H1 (cell line): ENCODE measurements at regions not wholly inside any gene's neighbourhood (a gene's known extent, or its start where the extent isn't known, plus 50 kb on each side); places are given as distances from the start of the nearest gene placed in this dataset.

Experiments
- CTCF ChIA-PET: fragments of 300-600 bp; sonication (Branson Sonifier 250); formaldehyde crosslinking; loops from one replicate; lab custom pipeline; 2021; ENCODE audit not compliant: partially characterized antibody; lab: Charles Lee
- POLR2A ChIA-PET: fragments of 300-600 bp; sonication (Branson Sonifier 250); formaldehyde crosslinking; loops from one replicate; lab custom pipeline; 2021; ENCODE audit warnings: inconsistent platforms; ENCODE audit not compliant: partially characterized antibody; lab: Charles Lee
- DNase-seq, 2 experiments: peaks; one replicate each; pipeline versions ENCODE4 v3.0.0 to v3.0.0-alpha.2; 2010 to 2022; ENCODE audit warnings: low spot score in 2 of 2, low read depth in 1 of 2, mixed read lengths in 1 of 2
- FAIRE-seq: peaks from 2 replicates; lab custom pipeline; 2011; peaks lifted over from hg19 to GRCh38; lab: Jason Lieb, UNC
- H2AFZ ChIP-seq: 2 replicates; pipeline ENCODE4 v1.8.1; 2012; ENCODE audit warnings: low read length, inconsistent platforms
- H2AK5ac ChIP-seq: 2 replicates; pipeline ENCODE4 v1.6.1; 2013; ENCODE audit warnings: low read depth, low read length
- H2BK120ac ChIP-seq: replicated peaks from 2 replicates; pipeline ENCODE3; 2013; ENCODE audit warnings: low read depth, low read length, inconsistent platforms
- H2BK12ac ChIP-seq: 2 replicates; pipeline ENCODE4 v1.6.1; 2013; ENCODE audit warnings: low read depth, low read length
- H2BK15ac ChIP-seq: 2 replicates; pipeline ENCODE4 v1.6.1; 2013; ENCODE audit warnings: low read length
- H2BK20ac ChIP-seq: 2 replicates; pipeline ENCODE4 v1.6.1; 2013; ENCODE audit warnings: low read length
- H2BK5ac ChIP-seq: 2 replicates; pipeline ENCODE4 v1.6.1; 2013; ENCODE audit warnings: low read depth, low read length
- H3K14ac ChIP-seq: 2 replicates; pipeline ENCODE4 v1.6.1; 2013; ENCODE audit warnings: inconsistent platforms; ENCODE audit not compliant: insufficient read length
- H3K18ac ChIP-seq: 2 replicates; pipeline ENCODE4 v1.6.1; 2013; ENCODE audit warnings: low read length; ENCODE audit errors: extremely low read depth
- H3K23ac ChIP-seq: 2 replicates; pipeline ENCODE4 v1.6.1; 2013; ENCODE audit warnings: inconsistent platforms; ENCODE audit not compliant: insufficient read length
- H3K23me2 ChIP-seq: 2 replicates; pipeline ENCODE4 v1.6.1; 2013; ENCODE audit warnings: low read depth, low read length
- H3K27ac ChIP-seq: 2 replicates; pipeline ENCODE4 v1.6.1; 2011; ENCODE audit warnings: low read depth, low read length, inconsistent platforms
- H3K27me3 ChIP-seq, 4 experiments: replicated peaks in 1 of 4; 1 replicate in 1 of 4; 2 replicates in 3 of 4; pipeline versions ENCODE4 v1.6.1 to v1.8.1; 2011 to 2013; ENCODE audit warnings: low read length in 3 of 4, mild to moderate bottlenecking in 3 of 4, inconsistent platforms in 2 of 4, mixed read lengths in 2 of 4, moderate library complexity in 1 of 4; ENCODE audit not compliant: control insufficient read depth in 3 of 4, insufficient read depth in 3 of 4; ENCODE audit errors: extremely low read depth in 1 of 4
- H3K36me3 ChIP-seq, 4 experiments: 2 replicates each; pipeline versions ENCODE4 v1.6.1 to v1.8.1; 2011 to 2013; ENCODE audit warnings: mild to moderate bottlenecking in 4 of 4, low read length in 3 of 4, moderate library complexity in 2 of 4, control low read depth in 1 of 4, inconsistent platforms in 1 of 4; ENCODE audit not compliant: insufficient read depth in 4 of 4, control insufficient read depth in 2 of 4
- H3K4ac ChIP-seq: replicated peaks from 2 replicates; pipeline ENCODE3; 2013; ENCODE audit warnings: low read length, low read depth, mixed read lengths, inconsistent platforms; ENCODE audit not compliant: insufficient read length
- H3K4me1 ChIP-seq, 4 experiments: replicated peaks in 1 of 4; 1 replicate in 1 of 4; 2 replicates in 3 of 4; pipeline versions ENCODE4 v1.6.1 to v1.8.1; 2011 to 2013; ENCODE audit warnings: low read length in 3 of 4, inconsistent platforms in 2 of 4, mixed read lengths in 1 of 4; ENCODE audit not compliant: insufficient read depth in 4 of 4, control insufficient read depth in 3 of 4
- H3K4me2 ChIP-seq, 2 experiments: 2 replicates each; pipeline versions ENCODE4 v1.6.1 to v1.8.1; 2011 to 2013; ENCODE audit warnings: low read depth in 2 of 2, low read length in 2 of 2, control low read depth in 1 of 2, inconsistent platforms in 1 of 2, mild to moderate bottlenecking in 1 of 2; ENCODE audit not compliant: insufficient read depth in 1 of 2
- H3K4me3 ChIP-seq, 4 experiments: fragments of 200-600, 300-600 bp in 1 of 4; sonication (generic), shearing (Covaris generic), sonication (Bioruptor Twin) in 1 of 4; 2 replicates each; pipeline versions ENCODE4 v1.5.1 to v1.8.1; 2011 to 2016; ENCODE audit warnings: low read length in 4 of 4, low read depth in 3 of 4, control low read depth in 2 of 4, inconsistent platforms in 2 of 4, mild to moderate bottlenecking in 2 of 4, mixed read lengths in 1 of 4, moderate library complexity in 1 of 4; ENCODE audit not compliant: insufficient read depth in 2 of 4; ENCODE audit errors: extremely low read depth in 1 of 4
- H3K56ac ChIP-seq: replicated peaks from 2 replicates; pipeline ENCODE3; 2013; ENCODE audit warnings: low read depth, mild to moderate bottlenecking, mixed read lengths, low read length, inconsistent platforms; ENCODE audit not compliant: insufficient read length
- H3K79me1 ChIP-seq: 2 replicates; pipeline ENCODE4 v1.6.1; 2013; ENCODE audit warnings: low read depth, low read length, control low read depth
- H3K79me2 ChIP-seq, 2 experiments: 2 replicates each; pipeline versions ENCODE4 v1.6.1 to v1.8.1; 2012 to 2013; ENCODE audit warnings: low read length in 2 of 2, mild to moderate bottlenecking in 2 of 2, inconsistent platforms in 1 of 2; ENCODE audit not compliant: insufficient read depth in 2 of 2, control insufficient read depth in 1 of 2
- H3K9ac ChIP-seq, 4 experiments: replicated peaks in 1 of 4; 1 replicate in 1 of 4; 2 replicates in 3 of 4; pipeline versions ENCODE4 v1.6.1 to v1.8.1; 2011 to 2013; ENCODE audit warnings: low read depth in 3 of 4, low read length in 3 of 4, control low read depth in 2 of 4, mild to moderate bottlenecking in 2 of 4, moderate library complexity in 2 of 4, inconsistent platforms in 1 of 4; ENCODE audit errors: extremely low read depth in 1 of 4
- H3K9me3 ChIP-seq, 2 experiments: 2 replicates each; pipeline versions ENCODE4 v1.6.1 to v1.8.1; 2012 to 2013; ENCODE audit warnings: mild to moderate bottlenecking in 2 of 2, moderate library complexity in 2 of 2, control low read depth in 1 of 2, inconsistent platforms in 1 of 2, low read depth in 1 of 2, low read length in 1 of 2, mixed read lengths in 1 of 2; ENCODE audit not compliant: insufficient read depth in 2 of 2
- H4K20me1 ChIP-seq, 2 experiments: replicated peaks in 1 of 2; 2 replicates each; pipeline versions ENCODE3 to v1.8.1; 2011 to 2013; ENCODE audit warnings: inconsistent platforms in 2 of 2, low read length in 2 of 2, mild to moderate bottlenecking in 1 of 2; ENCODE audit not compliant: insufficient read depth in 2 of 2, control insufficient read depth in 1 of 2
- H4K5ac ChIP-seq: 2 replicates; pipeline ENCODE4 v1.6.1; 2013; ENCODE audit warnings: low read length, low read depth, mixed read lengths, inconsistent platforms; ENCODE audit not compliant: insufficient read length
- H4K8ac ChIP-seq: 2 replicates; pipeline ENCODE4 v1.8.0; 2013; ENCODE audit warnings: mild to moderate bottlenecking, moderate library complexity, low read length, inconsistent platforms; ENCODE audit not compliant: insufficient read depth; ENCODE audit errors: extremely low read depth
- H4K91ac ChIP-seq: replicated peaks from 2 replicates; pipeline ENCODE3; 2013; ENCODE audit warnings: low read length, mixed read lengths, inconsistent platforms; ENCODE audit not compliant: insufficient read length
- BRCA1 ChIP-seq: IDR thresholded peaks from 2 replicates; pipeline ENCODE4 v1.6.1; 2012; ENCODE audit warnings: low read depth, low read length, improper control_type of control experiment
- CHD2 ChIP-seq: IDR thresholded peaks from 2 replicates; pipeline ENCODE4 v1.6.1; 2012; ENCODE audit warnings: low read length, improper control_type of control experiment
- EP300 ChIP-seq, 2 experiments: IDR thresholded peaks; 1 replicate in 1 of 2; 2 replicates in 1 of 2; pipeline ENCODE4 v1.6.1; 2011 to 2012; ENCODE audit warnings: low read depth in 2 of 2, low read length in 2 of 2, mild to moderate bottlenecking in 2 of 2, borderline replicate concordance in 1 of 2, inconsistent platforms in 1 of 2, moderate library complexity in 1 of 2
- GABPA ChIP-seq: IDR thresholded peaks from 2 replicates; pipeline ENCODE4 v1.6.1; 2011; ENCODE audit warnings: mild to moderate bottlenecking, low read length, moderate library complexity, borderline replicate concordance; ENCODE audit not compliant: insufficient read depth
- HDAC2 ChIP-seq, 2 experiments: fragments of 300-600 bp in 1 of 2; sonication (generic) in 1 of 2; IDR thresholded peaks; 2 replicates each; pipeline ENCODE4 v1.6.1; 2011 to 2012; ENCODE audit warnings: low read depth in 2 of 2, low read length in 2 of 2, mild to moderate bottlenecking in 2 of 2, moderate library complexity in 2 of 2, borderline replicate concordance in 1 of 2, inconsistent platforms in 1 of 2
- NANOG ChIP-seq: IDR thresholded peaks from 2 replicates; pipeline ENCODE4 v1.6.1; 2011; ENCODE audit warnings: low read length, low read depth, mild to moderate bottlenecking, inconsistent platforms; ENCODE audit not compliant: insufficient read depth, poor library complexity, severe bottlenecking
- NRF1 ChIP-seq: IDR thresholded peaks from 2 replicates; pipeline ENCODE4 v1.6.1; 2011; ENCODE audit warnings: mild to moderate bottlenecking, low read depth, low read length, improper control_type of control experiment
- POU5F1 ChIP-seq: IDR thresholded peaks from 2 replicates; pipeline ENCODE4 v1.6.1; 2011; ENCODE audit warnings: low read depth, mild to moderate bottlenecking, low read length, moderate library complexity
- RXRA ChIP-seq: IDR thresholded peaks from 2 replicates; pipeline ENCODE4 v1.6.1; 2011; ENCODE audit warnings: low read depth, mild to moderate bottlenecking, low read length, moderate library complexity; ENCODE audit not compliant: insufficient read depth
- SIX5 ChIP-seq: IDR thresholded peaks from 2 replicates; pipeline ENCODE4 v1.6.1; 2011; ENCODE audit warnings: mild to moderate bottlenecking, low read depth, low read length
- WGBS, 2 experiments: shearing (Covaris generic) in 1 of 2; methylation state at CpG; one replicate each; pipeline versions ENCODE4 v1.1.6 to v1.1.7; 2013 to 2015; ENCODE audit warnings: low lambda C conversion rate in 2 of 2, mixed read lengths in 2 of 2, inconsistent platforms in 1 of 2, low coverage in 1 of 2, missing lambda C conversion rate in 1 of 2; ENCODE audit not compliant: insufficient replicate concordance in 2 of 2, insufficient coverage in 1 of 2, insufficient read length in 1 of 2; ENCODE audit errors: extremely low coverage in 1 of 2, missing lambda C conversion rate in 1 of 2; 5-methylcytosine and 5-hydroxymethylcytosine counted together
- TF ChIP-seq, protein P1 (sequence below), 3 experiments: IDR thresholded peaks; 1 replicate in 2 of 3; 2 replicates in 1 of 3; pipeline versions ENCODE4 v1.5.1 to v1.6.1; 2011; ENCODE audit warnings: low read length in 3 of 3, mild to moderate bottlenecking in 3 of 3, inconsistent platforms in 2 of 3, low read depth in 1 of 3, moderate library complexity in 1 of 3; ENCODE audit not compliant: insufficient read depth in 1 of 3; ENCODE audit errors: control extremely low read depth in 1 of 3

DNA sequence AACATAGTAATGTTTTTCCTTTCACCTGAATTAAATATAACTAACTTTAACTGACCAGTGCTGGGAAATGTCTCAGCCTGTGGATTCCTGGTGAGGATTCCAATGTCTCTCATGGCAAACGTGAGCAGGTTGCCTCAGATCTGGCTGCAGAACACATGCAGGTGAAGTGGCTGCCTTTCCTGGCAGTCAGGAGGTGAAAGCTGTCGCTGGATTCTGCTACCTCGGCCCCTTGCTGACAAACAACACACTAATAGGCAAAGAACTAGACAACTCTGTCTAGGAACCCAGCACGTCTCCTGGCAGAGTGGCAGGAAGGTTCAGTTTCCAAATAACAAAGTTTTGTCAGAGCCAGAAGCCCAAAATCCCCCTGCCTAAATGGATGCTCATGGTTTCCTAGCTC, 400.8 kb upstream of the PPP2R3A start:
- Histone ChIP-seq H4K5ac (no peak overlapping the region), H3K23me2 (no peaks in the 10 kb centered on the region; the same call in 1 of the 2 replicates), H3K9ac (no peak overlapping the region), H3K4me3 (no peak overlapping the region), H3K14ac (no peak overlapping the region), H3K4ac (no peak overlapping the region), H3K27me3 (no peaks in the 10 kb centered on the region), H2AFZ (no peak overlapping the region), H2BK15ac (no peak overlapping the region), H3K4me2 (no peak overlapping the region), H4K20me1 (no peaks in the 10 kb centered on the region), H3K23ac (no peak overlapping the region), H2AK5ac (no peak overlapping the region), H2BK20ac (no peak overlapping the region), H3K56ac (no peak overlapping the region), H4K8ac (no peak overlapping the region), H2BK12ac (no peak overlapping the region), H4K91ac (no peak overlapping the region), H2BK5ac (no peak overlapping the region), H3K79me2 (no peaks in the 10 kb centered on the region), H2BK120ac (no peak overlapping the region), H3K79me1 (no peaks in the 10 kb centered on the region), H3K4me1 (no peaks in the 10 kb centered on the region), H3K9me3 (no peaks in the 10 kb centered on the region), H3K27ac (no peak overlapping the region), H3K36me3 (no peaks in the 10 kb centered on the region), H3K18ac (no peak overlapping the region)
- WGBS, 2 experiments: 82% methylated on average over 4 of the region's 4 CpGs; no CpG with 5 or more reads in 1 of the 2 experiments
- FAIRE-seq: no peak
- DNase-seq: no peak
- CTCF ChIA-PET: interaction anchor here (0.6 to 1.2 kb wide), 4 partner anchors 8 to 1315 kb away, joined by 3 read pairs; no protein-coding TSS in a partner anchor
- POLR2A ChIA-PET: interaction anchor here (1.0 kb wide), 1 partner anchor 11 kb away, joined by 4 read pairs; no protein-coding TSS in a partner anchor
- TF ChIP-seq GABPA (no peak), CHD2 (no peak), RXRA (no peak), BRCA1 (no peak), HDAC2 (IDR thresholded peaks at IDR 0.05; ENCODE audit: borderline replicate concordance in 1 of 2, low read depth in 2 of 2, low read length in 2 of 2) (no peak), EP300 (IDR thresholded peaks at IDR 0.05; ENCODE audit: borderline replicate concordance in 1 of 2, low read depth in 2 of 2, low read length in 2 of 2) (no peak), NANOG (no peak), POU5F1 (no peak), NRF1 (no peak), SIX5 (no peak)
- TF ChIP-seq, protein P1, sequence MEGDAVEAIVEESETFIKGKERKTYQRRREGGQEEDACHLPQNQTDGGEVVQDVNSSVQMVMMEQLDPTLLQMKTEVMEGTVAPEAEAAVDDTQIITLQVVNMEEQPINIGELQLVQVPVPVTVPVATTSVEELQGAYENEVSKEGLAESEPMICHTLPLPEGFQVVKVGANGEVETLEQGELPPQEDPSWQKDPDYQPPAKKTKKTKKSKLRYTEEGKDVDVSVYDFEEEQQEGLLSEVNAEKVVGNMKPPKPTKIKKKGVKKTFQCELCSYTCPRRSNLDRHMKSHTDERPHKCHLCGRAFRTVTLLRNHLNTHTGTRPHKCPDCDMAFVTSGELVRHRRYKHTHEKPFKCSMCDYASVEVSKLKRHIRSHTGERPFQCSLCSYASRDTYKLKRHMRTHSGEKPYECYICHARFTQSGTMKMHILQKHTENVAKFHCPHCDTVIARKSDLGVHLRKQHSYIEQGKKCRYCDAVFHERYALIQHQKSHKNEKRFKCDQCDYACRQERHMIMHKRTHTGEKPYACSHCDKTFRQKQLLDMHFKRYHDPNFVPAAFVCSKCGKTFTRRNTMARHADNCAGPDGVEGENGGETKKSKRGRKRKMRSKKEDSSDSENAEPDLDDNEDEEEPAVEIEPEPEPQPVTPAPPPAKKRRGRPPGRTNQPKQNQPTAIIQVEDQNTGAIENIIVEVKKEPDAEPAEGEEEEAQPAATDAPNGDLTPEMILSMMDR (IDR thresholded peaks at IDR 0.05; ENCODE audit: control extremely low read depth in 1 of 3, insufficient read depth in 1 of 3, low read depth in 1 of 3, low read length in 3 of 3): no peak
